VCaP (cell line): ENCODE measurements at regions not wholly inside any gene's neighbourhood (a gene's known extent, or its start where the extent isn't known, plus 50 kb on each side); places are given as distances from the start of the nearest gene placed in this dataset.

Experiments
- H3K27ac ChIP-seq: fragments of 450-650 bp; 2 replicates; pipeline ENCODE4 v1.5.1; 2017
- TF ChIP-seq, protein P1 (sequence below): fragments of 450-650 bp; conservative IDR thresholded peaks from 2 replicates; pipeline ENCODE4 v1.5.1; 2017; ENCODE audit warnings: mild to moderate bottlenecking, moderate library complexity

DNA sequence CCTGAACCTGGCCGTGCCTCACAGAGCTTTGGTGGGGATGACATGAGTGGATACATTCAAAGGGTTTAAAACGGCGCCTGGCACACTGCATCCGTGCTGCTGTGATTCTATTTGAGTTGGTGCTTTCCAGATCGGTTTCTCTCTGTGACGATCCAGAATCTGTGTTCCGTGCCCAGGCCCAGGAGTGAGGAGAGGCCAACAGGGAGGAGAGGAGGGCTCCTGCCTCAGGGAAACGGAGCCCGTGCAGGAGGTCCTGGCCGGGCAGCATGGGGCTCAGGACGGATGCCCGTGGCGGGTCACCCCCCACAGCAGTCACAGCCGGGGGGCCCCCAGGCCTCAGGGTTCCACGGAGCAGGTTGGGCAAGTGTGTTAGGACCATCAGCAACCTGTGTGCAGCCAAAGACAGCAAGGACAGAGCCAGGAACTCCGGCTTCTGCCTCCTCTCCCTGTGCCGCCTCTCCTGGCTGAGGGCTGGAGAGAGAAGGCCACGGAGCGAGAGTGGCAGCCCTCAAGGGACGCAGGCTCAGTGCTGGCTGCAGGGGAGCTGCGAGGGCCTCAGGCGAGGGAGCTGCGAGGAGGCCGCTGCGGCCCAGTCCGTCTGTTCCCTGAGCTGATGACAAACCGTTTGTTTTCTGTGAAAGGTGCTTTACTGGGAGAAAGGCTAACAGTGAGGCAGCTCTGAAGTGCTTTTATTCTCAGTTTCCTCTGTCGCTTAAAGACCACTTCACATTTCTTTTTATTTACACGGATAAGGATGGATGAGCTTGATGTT lies 99.3 kb downstream of the METRNL start:
- TF ChIP-seq, protein P1, sequence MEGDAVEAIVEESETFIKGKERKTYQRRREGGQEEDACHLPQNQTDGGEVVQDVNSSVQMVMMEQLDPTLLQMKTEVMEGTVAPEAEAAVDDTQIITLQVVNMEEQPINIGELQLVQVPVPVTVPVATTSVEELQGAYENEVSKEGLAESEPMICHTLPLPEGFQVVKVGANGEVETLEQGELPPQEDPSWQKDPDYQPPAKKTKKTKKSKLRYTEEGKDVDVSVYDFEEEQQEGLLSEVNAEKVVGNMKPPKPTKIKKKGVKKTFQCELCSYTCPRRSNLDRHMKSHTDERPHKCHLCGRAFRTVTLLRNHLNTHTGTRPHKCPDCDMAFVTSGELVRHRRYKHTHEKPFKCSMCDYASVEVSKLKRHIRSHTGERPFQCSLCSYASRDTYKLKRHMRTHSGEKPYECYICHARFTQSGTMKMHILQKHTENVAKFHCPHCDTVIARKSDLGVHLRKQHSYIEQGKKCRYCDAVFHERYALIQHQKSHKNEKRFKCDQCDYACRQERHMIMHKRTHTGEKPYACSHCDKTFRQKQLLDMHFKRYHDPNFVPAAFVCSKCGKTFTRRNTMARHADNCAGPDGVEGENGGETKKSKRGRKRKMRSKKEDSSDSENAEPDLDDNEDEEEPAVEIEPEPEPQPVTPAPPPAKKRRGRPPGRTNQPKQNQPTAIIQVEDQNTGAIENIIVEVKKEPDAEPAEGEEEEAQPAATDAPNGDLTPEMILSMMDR: no peak
- no peak overlapping the region for H3K27ac ChIP-seq

DNA sequence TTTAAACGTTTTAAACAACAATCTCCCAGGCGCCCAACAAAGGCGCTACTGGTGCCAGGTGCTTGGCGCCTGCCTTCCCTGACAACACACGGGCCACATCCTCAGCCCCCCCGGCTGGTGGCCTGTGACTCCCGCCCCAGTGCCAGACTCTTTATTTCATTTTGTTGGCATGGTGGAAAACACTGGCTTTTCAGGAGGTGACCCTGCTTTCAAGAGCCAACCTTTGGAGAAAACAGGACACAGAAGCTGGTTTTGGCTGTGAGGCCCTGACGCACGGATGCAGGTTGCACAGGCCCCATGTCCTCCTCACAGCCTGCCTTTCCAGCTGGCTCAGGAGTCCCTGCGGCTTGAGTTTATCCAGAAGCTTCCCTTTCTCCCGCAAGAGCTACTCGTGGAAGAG lies 100.0 kb downstream of the METRNL start:
- TF ChIP-seq, protein P1: no peak
- H3K27ac ChIP-seq: no peak overlapping the region

DNA sequence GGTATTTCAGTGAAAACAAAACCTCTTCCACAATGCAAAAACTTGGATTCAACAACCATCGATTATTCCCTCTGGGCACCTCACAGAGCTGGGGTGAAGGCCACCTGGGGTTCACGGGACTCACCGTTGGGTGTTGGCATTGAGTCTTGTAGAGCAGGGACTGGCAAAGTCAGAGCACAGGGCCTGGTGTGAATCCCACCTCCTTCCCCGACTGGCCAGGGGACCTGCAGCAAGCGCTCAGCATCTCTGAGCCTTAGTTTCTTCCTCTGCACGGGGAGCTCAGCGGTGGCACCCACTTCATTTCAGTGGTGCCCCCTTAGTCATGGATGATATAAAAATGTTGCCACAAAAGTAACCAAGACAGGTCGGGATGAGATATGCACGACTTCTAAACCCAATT lies 100.4 kb downstream of the METRNL start:
- TF ChIP-seq, protein P1: no peak
- H3K27ac ChIP-seq: no peak overlapping the region

DNA sequence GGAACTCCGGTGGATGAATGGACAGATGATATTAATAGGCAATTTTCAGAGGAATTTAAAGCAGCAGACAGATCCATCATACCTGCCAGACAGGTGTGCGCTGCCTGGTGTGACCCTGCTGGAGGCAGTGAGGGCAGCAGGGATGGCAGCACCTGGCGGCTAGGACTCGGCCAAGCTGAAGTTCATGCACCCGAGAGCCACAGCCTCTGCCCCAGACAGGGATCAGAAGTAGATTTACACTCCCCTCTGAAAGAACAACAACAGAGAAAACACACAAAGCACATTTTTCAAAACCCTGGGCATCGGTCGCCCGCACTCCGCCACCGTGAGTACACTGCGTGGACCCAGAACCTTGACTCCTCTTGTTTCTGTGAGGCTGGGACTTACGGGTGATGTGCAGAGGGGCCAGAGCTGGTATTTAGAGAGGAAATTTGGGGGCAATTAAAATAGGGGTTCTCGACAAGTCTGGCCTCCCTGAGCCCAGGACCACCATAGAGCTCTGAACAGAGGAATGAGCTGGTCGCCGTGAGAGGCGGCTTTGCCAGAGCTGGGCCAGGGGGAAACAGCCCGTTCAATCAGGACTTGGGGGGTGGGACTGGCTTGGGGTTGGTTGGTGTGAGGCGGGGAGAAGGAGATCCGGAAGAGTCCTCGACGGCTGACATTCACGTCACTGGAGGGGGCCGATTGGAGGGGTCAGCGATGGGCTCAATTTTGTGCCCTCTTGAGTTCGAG lies 101.0 kb downstream of the METRNL start:
- no peak overlapping the region for H3K27ac ChIP-seq
- TF ChIP-seq, protein P1: no peak

DNA sequence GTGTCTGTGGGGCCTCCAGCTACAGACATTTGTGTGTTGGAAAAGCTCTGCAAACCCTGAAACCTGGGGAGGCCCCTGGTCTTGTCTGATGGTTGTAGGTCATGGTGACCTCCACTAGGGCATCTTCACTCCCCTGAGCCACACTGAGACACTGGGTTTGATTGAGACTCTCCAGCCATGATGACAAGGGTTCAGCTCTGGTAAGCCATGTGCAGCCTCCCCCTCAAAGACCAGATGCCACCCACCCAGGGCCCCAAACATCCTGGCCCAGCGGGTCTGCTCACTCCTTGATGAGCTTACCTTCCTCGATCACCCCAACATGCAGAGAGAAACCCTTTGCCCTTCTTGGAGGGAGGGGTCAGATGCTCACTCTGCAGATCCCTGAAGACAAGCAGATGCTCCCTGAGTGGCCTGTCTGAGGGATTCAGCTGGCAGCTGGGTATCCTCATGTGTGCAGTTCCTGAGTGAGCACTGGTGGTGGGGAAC lies 101.6 kb downstream of the METRNL start:
- no peak overlapping the region for H3K27ac ChIP-seq
- TF ChIP-seq, protein P1: no peak

DNA sequence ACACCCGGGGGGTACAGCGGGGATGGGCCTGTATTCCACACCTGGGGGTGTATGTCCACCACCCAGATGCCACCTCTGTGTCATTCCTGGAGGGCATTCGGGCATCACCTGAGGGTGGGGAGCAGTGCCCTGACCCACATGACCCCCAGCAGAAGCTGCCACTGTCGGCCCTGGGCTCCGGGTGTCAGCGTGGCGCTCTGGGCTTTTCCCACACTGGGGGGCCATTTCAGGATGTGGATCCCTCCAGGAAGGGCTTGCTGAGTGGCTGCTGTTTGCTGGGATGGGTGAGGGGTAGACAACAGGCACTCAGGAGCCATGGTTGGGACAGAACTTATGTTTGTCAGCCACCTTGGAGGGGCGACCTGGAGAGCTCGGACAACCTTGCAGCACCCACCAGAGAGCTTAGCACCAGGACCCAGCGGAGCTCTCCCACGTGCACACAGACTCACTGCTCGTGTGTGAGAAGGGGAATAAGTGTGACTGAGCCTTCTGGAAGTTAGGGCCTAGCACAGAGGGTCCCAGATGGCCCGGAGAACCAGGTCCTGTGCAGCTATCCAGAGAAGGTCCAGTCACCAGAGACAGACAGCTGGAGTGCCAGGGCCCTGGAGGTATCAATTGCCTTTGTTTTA lies 102.7 kb downstream of the METRNL start:
- H3K27ac ChIP-seq: no peak overlapping the region
- TF ChIP-seq, protein P1: no peak

DNA sequence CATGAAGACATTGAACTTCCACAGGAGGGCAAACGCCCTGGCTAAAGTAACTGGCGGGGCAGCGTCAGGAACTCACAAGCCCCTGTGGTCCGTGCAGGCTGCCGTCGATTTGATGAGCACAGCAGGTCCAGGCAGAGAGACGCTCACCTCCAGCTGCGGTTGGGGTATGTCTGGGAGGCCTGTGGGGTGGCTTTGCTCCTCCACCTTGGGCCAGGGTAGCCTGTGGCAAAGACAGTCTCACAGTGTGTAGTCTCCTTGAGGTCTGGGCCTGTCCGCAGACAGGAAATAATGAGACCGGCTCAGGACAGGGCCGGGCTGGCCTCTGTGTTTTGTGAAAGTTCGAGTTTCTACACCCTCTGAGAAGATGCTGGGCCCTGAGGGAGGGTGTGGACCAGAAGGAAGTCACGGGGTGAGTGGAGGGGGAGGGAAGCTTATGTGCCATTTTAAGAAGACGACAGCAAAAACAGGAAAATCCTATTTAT lies 103.3 kb downstream of the METRNL start:
- TF ChIP-seq, protein P1: no peak
- no peak overlapping the region for H3K27ac ChIP-seq
